NCI-H1930 (cell line): ENCODE measurements at regions not wholly inside any gene's neighbourhood (a gene's known extent, or its start where the extent isn't known, plus 50 kb on each side); places are given as distances from the start of the nearest gene placed in this dataset.

Experiments
- DNase-seq, 2 experiments: peaks; one replicate each; lab custom pipeline; 2025; lab: John Stamatoyannopoulos, UW

- no peak for DNase-seq
Measured at GRCh38 chr7:26513948-26514347, 222.3 kb downstream of the SNX10 start.

GRCh38 chr7:26514633-26515032 lies 223.0 kb downstream of the SNX10 start:
- DNase-seq = no peak

- DNase-seq = no peak
Measured at GRCh38 chr7:26515314-26515842, 223.7 kb downstream of the SNX10 start.

- no peak for DNase-seq
Measured at GRCh38 chr7:26520483-26520882, 228.8 kb downstream of the SNX10 start.

- no peak for DNase-seq
Measured at GRCh38 chr7:26522633-26523032, 231.0 kb downstream of the SNX10 start.

- no peak for DNase-seq
Measured at GRCh38 chr7:26525398-26526264, 234.0 kb downstream of the SNX10 start.

- no peak for DNase-seq
Measured at GRCh38 chr7:26526265-26526587, 234.6 kb downstream of the SNX10 start.

GRCh38 chr7:26531926-26532325 lies 240.3 kb downstream of the SNX10 start:
- DNase-seq = no peak

- no peak for DNase-seq
Measured at GRCh38 chr7:26532471-26532870, 240.8 kb downstream of the SNX10 start.

GRCh38 chr7:26533217-26533616 lies 241.6 kb downstream of the SNX10 start:
- no peak for DNase-seq

- DNase-seq = peak; percentile 79 to 87
Measured at GRCh38 chr7:26534649-26535482, 243.2 kb downstream of the SNX10 start.

- DNase-seq = no peak
Measured at GRCh38 chr7:26535483-26536007, 243.9 kb downstream of the SNX10 start.

GRCh38 chr7:26538216-26538615 lies 246.6 kb downstream of the SNX10 start:
- no peak for DNase-seq

- DNase-seq = peak; percentile 12 to 16
Measured at GRCh38 chr7:26538689-26539088, 247.0 kb downstream of the SNX10 start.

GRCh38 chr7:26543340-26543739 lies 251.7 kb downstream of the SNX10 start:
- DNase-seq = no peak

- no peak for DNase-seq
Measured at GRCh38 chr7:26543951-26544350, 252.3 kb downstream of the SNX10 start.

GRCh38 chr7:26546508-26547053 lies 254.9 kb downstream of the SNX10 start:
- DNase-seq = no peak

GRCh38 chr7:26547156-26547555 lies 255.5 kb downstream of the SNX10 start:
- DNase-seq = no peak

GRCh38 chr7:26549281-26549944 lies 257.8 kb downstream of the SNX10 start:
- no peak for DNase-seq

- no peak for DNase-seq
Measured at GRCh38 chr7:26550492-26550891, 258.8 kb downstream of the SNX10 start.

GRCh38 chr7:26551740-26552139 lies 260.1 kb downstream of the SNX10 start:
- no peak for DNase-seq

- DNase-seq = no peak
Measured at GRCh38 chr7:26553128-26553527, 261.5 kb downstream of the SNX10 start.
